Esophagus muscularis mucosa (tissue), 3 donors: ENCODE measurements at regions not wholly inside any gene's neighbourhood (a gene's known extent, or its start where the extent isn't known, plus 50 kb on each side); places are given as distances from the start of the nearest gene placed in this dataset.

Source experiments
- CTCF ChIP-seq, 3 experiments: fragments of 200-600 bp in 2 of 3; fragments of 450-650 bp in 1 of 3; sonication (generic) in 2 of 3; IDR thresholded peaks; one replicate each; pipeline ENCODE4 v1.5.1; 2017 to 2019; ENCODE audit warnings: antibody characterized with exemption in 3 of 3, mild to moderate bottlenecking in 2 of 3, moderate library complexity in 1 of 3
- POLR2A ChIP-seq: fragments of 450-650 bp; IDR thresholded peaks from one replicate; pipeline ENCODE4 v1.6.1; 2017; ENCODE audit warnings: antibody characterized with exemption, moderate library complexity, mild to moderate bottlenecking, low read depth

GRCh38 chr2:120902592-120902991, 166.9 kb downstream of the GLI2 start:
- no peak for TF ChIP-seq CTCF (IDR thresholded peaks at IDR 0.05)
- no peak for TF ChIP-seq POLR2A
